ENCODE measurements at regions not wholly inside any gene's neighbourhood (a gene's known extent, or its start where the extent isn't known, plus 50 kb on each side); places are given as distances from the start of the nearest gene placed in this dataset.
"Not testable (repeated sequence)": the region's sequence is repeated elsewhere in the genome, so short reads cannot be mapped to it uniquely, and the experiment has no call there.

DNA sequence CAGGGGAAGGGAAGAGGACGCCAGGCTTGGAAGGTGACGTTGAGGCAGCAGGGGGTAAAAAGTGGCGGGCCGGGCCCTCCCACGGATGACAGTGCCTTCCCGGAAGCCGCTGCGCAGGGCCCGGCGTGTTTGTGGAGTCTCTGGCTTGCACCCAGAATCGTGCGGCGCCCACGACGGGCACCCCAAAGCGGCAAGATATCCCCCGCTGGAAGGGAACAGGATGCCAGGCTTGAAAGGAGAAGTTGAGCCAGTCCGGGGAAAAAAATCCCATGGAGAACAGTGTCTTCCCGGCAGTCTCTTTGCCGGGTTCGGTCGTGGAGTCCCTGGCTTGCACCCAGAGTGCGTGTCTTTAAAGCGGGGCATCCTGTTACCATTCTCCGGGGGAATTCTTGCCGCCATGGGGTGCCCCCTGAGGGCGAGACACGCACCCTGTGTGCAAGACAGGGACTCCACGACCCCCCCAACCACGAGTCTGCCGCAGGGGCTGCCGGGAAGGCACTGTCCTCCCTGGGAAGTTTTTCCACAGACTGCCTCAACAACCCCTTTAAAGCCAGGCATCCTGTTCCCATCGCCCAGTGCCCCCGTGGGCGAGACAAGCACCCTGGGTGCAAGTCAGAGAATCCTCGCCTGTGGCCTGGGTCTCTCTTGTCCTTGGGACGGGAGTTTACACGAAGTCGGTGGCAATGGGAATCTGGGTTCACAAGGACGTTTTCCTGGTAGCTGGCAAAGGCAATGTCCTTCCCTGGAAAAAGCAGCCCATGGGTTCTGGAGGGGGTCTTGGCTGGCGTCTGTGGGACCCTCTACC, 156.1 kb upstream of the ALG10B start:
- DNase-seq = no peak

DNA sequence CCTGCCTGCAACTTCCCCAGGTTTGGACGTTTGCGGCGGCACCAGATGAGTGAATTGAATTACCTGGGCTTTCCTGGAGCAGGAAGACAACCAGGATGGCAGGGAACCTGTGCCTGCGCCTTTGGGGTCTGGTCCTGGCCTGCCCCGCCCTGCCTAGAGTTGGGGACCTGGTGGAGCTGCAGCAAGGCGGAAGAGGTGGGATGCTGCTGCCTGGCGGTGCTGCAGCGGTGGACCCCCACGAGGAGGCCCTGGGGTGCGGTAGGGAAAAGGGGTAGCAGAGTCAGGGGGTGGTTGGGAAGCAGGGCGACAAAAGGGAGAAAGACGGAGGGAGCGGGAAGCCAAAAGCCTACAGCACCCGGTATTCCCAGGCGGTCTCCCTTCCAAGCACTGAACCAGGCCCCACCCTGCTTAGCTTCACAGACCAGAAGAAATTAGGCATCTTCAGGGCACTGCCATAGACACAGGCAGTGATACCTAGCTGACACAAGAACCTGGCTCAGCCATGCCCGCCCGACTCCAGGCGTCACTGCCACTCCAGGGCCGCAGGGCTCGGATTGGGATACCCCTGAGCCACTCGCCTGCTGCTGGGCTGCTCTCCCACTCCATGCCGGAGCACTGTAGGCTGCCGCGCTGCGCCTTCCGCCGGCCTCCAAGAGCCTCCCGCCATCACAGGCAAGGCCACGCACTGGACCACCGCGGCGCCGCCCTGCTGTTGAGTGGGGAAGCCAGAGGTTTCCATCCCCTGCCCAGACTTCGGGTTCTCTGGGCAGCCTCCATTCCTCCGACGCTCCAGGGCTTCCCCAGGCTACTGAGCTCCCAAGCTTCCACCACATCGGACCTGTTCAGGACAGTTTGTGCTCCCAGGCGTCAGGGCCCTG, 155.2 kb upstream of the ALG10B start:
- no peak for DNase-seq

DNA sequence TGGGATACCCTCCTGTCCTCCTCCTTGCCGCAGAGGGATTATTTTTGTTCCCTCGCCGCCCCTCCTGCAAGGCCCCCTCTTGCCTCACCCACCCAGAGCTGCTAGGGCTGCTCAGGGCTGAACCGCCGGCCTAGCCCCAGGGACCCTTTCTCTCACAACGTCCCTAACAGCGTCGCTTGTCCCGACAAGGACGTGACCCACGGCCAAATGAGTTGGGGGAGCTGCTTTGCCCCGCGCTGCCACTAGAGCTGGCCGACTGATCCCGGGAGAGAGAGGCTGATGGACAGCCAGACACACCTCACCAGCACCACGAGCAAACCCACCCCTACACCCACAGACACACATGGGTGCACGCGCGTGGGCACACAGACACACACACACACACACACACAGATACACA, 154.6 kb upstream of the ALG10B start:
- DNase-seq = no peak

DNA sequence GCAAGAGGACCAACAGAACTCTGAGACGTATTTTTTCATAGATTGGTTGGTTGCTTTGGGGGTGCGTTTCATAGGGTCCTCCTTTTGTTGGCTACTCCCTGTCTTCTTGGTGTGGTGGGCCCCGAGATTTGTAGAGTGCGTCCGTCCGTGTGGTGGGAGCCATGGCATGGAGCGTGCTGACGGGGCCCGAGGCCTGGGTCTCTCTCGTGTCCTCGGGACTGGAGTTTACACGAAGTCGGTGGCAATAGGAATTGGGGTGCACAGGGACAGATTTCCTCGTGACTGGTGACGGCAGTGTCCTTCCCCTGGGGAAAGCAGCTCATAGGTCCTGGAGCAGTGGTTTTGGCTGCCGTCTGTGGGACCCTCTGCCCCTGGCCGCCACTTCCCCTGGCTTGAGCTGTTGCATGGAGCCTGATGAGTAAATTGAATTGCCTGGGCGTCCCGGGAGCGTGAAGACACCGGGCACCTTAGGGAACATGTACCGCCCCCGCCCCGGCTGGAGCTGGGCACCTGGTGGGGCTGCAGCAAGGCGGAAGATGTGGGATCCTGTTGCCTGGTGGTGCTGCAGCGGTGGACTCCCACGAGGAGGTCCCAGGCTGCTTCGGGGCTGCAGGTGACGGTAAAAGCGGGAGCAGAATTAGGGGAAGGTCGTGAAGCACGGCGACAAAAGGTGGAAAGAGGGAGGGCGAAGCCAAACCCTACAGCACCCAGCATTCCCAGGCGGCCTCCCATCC, 153.7 kb upstream of the ALG10B start:
- DNase-seq = no peak

DNA sequence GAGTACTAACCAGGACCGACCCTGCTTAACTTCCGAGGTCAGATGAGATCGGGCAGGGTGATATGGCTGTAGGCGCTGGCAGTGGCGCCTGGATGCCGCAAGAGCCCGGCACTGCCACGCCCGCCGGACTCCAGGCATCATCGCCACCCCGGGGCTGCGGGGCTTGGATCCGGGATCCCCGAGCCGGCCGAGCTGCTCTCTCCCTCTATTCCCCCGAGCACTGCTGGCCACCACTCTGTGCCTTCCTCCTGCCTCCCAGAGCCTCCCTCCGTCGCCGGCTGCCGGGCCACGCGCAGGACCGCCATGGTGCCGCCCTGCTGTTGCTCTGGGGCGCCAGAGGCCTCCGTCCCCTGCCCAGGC, 153.2 kb upstream of the ALG10B start:
- no peak for DNase-seq

DNA sequence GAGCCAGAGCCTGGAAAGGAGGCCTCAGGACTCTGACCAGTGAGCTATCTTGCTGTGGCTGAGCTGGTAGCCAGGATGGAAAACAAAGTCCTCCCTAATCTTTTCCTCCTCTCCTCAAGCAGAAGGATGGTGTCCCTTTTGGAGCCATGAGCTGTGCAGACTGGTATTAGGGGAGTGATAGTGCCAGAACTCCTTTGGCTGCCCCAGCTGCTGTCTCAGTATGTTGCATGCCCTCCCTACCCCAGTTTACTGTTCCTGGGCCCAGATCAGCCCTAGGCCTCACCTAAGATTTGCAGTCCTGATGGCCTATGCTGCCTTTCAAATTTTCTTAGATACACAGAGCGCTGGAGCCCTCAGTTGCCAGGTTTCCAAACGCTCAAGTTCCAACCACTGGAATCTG, 150.3 kb upstream of the ALG10B start:
- DNase-seq = no peak

DNA sequence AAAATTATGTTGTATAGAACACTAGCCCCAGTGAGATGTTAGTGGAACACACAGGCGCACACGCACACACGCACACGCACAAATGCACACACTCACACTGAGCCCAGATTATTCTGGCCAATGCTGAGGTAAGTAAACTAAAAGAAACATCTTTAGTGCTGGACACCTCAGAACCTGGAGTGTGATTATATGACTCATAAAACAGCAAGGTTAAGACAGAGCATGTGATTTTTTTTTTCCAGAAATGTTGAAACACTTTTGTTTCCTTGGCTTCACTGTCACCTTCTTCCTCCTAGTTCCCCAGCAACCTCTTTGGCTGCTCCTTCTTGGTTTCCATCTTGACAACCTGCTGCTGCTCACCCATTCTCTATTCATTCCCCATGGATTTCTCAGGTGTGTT, 141.0 kb upstream of the ALG10B start:
- DNase-seq = no peak

DNA sequence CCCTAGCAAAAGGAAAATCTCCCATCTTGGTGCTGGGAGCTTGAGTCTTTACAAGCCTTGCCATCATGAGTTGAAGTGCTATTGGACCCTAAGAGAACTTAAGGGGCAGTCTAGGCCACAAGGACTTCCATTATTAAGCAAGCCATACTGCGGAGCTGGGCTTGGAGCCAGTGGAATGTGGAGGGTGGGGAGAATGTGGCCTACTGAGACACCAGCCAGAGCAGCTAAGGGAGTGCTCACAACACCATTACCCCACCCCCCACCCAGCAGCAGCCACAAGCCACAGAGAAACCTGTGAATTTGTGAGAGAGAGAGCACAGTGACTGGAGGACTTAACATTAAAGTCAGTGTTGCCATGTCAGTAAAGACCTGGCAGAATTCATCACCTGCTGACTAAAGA, 133.0 kb upstream of the ALG10B start:
- not testable (repeated sequence) for DNase-seq

DNA sequence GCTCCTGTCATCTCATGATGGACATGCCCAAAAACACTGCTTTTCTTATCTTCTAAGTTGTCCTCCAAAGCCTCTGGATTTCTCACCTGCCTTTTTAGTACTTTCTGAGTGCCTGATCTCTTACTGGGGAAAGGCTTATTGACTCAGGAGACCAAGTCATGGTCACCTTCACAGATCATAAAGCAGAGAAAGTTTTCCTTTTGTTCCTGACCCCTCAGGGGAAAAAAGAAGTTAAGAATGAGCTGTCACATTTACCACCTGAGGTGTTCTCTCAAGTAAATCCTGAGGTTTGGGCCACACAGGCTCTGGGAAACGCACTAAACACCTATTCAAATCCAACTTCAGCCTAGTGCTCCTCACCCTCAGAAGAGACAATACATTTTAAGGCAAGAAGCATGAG, 119.3 kb upstream of the ALG10B start:
- DNase-seq = not testable (repeated sequence)

DNA sequence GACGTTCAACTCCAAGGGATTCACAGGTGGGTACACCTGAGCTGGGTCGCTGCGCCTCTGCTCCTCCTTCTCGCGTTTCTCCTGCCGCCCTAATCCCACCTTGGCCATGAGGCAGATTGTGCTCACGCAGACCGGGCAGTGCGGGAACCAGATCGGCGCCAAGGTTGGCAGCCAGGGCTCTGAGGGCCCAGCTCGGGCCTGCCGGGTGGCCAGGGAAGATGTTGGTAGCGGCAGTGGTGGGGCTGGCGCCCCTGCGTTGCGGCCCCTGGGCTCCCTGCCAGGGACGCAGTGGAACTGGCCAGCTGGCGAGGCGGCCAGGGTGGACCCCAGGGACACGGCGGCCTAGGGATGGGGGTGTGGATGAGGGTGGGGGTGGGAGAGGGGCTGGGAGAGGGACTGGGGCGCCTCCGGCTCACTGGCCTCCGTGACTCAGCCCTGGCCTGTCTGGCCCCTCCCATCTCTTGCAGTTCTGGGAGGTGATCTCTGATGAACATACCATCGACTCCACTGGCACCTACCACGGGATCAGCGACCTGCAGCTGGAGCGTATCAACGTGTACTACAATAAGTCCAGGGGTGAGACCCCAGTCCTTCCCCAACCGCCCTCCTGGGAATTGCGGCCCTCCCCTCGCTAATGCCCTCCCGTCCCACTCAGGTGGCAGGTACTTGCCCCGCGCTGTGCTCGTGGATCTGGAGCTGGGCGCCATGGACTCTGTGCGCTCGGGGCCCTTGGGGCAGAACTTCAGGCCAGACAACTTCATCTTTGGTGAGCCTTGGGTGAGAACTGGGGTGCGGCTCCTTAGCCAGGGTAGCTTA, 114.9 kb upstream of the ALG10B start:
- DNase-seq = no peak

DNA sequence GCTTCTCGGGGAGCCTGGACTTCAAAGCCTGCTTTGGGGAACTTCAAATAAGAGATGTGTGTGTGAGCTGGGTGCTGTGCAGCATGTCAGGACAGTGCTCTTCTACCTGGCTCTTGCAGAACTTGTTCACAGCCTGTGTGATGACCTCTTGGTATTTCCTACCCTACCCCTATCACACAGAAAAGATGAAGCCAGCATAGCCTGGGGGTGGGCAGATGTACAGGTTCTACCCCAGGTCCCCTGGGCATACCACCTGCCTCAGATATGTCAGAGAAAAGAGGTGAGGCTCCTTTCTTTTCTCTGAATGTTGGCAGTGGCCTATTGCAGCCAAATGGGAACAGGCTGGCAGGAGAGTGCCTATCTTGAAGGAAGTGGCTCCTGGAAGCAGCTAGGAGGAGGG, 111.7 kb upstream of the ALG10B start:
- DNase-seq = no peak

DNA sequence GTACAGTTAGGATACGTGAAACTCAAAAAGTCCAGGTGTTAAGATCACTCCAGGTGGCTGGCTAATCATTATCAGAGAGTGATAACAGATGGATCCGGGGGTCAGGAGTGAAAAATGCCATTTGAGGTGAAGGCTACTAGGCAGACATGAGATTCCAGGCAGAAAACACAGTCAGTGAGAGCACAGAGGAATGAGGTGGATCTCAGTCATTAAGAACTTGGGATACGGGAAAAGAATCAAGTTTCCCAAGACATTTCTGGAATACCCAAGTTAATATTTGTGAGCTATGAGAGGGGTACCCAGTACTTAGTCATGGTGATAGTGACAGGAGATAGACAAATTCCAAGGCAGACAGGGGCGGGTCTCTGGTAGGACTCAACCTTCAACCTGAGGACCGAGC, 94.6 kb upstream of the ALG10B start:
- no peak for DNase-seq

DNA sequence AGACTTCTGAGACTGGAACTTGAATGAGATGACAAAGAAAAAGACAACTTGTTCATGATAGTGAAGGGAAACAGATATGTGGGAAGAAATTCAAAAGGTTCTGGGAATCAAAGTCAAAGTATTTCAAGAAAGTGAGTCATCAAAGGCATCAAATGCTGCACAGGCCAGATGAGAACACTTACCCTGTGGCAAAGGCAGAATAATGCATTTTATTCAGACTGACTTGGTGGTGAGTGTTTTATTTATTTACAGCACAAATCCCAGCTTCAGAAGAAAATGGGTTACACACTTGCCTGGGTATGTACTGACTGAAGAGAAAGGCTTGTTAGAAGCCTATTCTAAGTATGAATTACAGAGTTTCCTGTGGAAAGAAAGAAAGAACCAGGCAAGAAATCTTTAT, 78.2 kb upstream of the ALG10B start:
- not testable (repeated sequence) for DNase-seq

DNA sequence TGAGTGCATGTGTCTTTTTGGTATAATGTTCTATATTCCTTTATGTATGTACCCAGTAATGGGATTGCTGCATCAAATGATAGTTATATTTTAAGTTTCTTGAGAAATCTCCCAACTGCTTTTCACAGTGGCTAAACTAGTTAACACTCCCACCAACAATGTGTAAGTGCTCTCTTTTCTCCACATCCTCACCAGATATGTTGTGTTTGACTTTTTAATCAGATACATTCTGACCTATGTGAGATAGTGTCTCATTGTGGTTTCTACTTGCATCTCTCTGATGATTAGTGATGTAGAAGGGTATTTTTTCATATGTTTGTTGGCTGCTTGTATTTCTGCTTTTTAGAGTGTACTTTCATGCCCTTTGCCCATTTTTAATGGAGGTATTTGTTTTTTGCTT, 62.8 kb upstream of the ALG10B start:
- no peak for DNase-seq

DNA sequence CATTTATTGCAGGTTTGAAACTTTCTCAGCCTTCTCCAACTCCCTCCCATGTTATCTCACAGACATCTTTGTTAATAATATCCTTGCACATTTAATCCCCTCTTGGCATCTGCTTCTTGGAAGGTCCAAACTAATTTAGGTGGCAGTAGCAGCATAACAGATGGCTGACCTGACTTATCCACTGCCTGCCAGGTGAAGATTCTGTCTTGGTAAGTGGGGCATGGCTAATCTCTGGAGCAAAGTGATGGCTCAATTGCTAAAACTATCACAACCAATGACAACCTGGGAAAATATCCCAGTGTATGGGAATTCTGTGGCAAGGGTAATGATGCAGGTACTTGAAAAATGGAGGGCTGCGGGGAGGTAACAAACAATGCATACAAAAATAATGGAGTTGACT, 58.2 kb upstream of the ALG10B start:
- DNase-seq = no peak
